Endodermal cell (in vitro differentiated cells): ENCODE measurements at regions not wholly inside any gene's neighbourhood (a gene's known extent, or its start where the extent isn't known, plus 50 kb on each side); places are given as distances from the start of the nearest gene placed in this dataset.
A peak's percentile ranks its signal among the peaks of the same experiment; 100 is the strongest.
"Not testable (repeated sequence)": the region's sequence is repeated elsewhere in the genome, so short reads cannot be mapped to it uniquely, and the experiment has no call there.

Experiments
- DNase-seq: peaks from one replicate; pipeline ENCODE4 v3.0.0-alpha.2; 2017
- H3K27ac ChIP-seq: 2 replicates; pipeline ENCODE4 v1.5.1; 2013; ENCODE audit warnings: mild to moderate bottlenecking, low read depth, low read length, moderate library complexity
- H3K27me3 ChIP-seq: 2 replicates; pipeline ENCODE4 v1.6.1; 2013; ENCODE audit warnings: mild to moderate bottlenecking, low read length, moderate library complexity; ENCODE audit not compliant: insufficient read depth, control insufficient read depth, poor library complexity, severe bottlenecking
- H3K36me3 ChIP-seq: 2 replicates; pipeline ENCODE4 v1.7.0; 2013; ENCODE audit warnings: mild to moderate bottlenecking, low read length, moderate library complexity; ENCODE audit not compliant: control insufficient read depth, insufficient read depth
- H3K4me1 ChIP-seq: one replicate; pipeline ENCODE4 v1.7.0; 2013; ENCODE audit warnings: low read length; ENCODE audit not compliant: control insufficient read depth, insufficient read depth
- H3K4me3 ChIP-seq: 2 replicates; pipeline ENCODE4 v1.5.1; 2013; ENCODE audit warnings: mild to moderate bottlenecking, low read length, moderate library complexity
- H3K9ac ChIP-seq: 2 replicates; pipeline ENCODE4 v1.6.1; 2013; ENCODE audit warnings: mild to moderate bottlenecking, low read length, moderate library complexity; ENCODE audit not compliant: poor library complexity, severe bottlenecking; ENCODE audit errors: extremely low read depth
- H3K9me3 ChIP-seq: 2 replicates; pipeline ENCODE4 v1.6.1; 2013; ENCODE audit warnings: mild to moderate bottlenecking, low read length, moderate library complexity; ENCODE audit not compliant: control insufficient read depth
- H3K27ac Mint-ChIP-seq: 2 replicates; pipeline ENCODE4 v1.8.0; 2020; ENCODE audit warnings: mixed read lengths
- H3K27me3 Mint-ChIP-seq: 2 replicates; pipeline ENCODE4 v1.8.0; 2021; ENCODE audit warnings: mild to moderate bottlenecking, mixed read lengths; ENCODE audit not compliant: insufficient read depth
- H3K36me3 Mint-ChIP-seq: 2 replicates; pipeline ENCODE4 v1.8.0; 2020; ENCODE audit warnings: low read depth, mixed read lengths
- H3K4me1 Mint-ChIP-seq: 2 replicates; pipeline ENCODE4 v1.8.0; 2020; ENCODE audit warnings: mixed read lengths
- H3K4me3 Mint-ChIP-seq: 2 replicates; pipeline ENCODE4 v1.8.0; 2020; ENCODE audit warnings: mild to moderate bottlenecking, moderate library complexity, mixed read lengths
- H3K9me3 Mint-ChIP-seq: 2 replicates; pipeline ENCODE4 v1.8.0; 2020; ENCODE audit warnings: mild to moderate bottlenecking, mixed read lengths
- CTCF ChIP-seq: fragments of 200-600 bp; sonication (generic); conservative IDR thresholded peaks from 2 replicates; pipeline ENCODE4 v1.5.0; 2021; ENCODE audit warnings: antibody characterized with exemption, mild to moderate bottlenecking
- WGBS, 2 experiments: methylation state at CpG; one replicate each; pipeline versions ENCODE4 v1.1.5 to v1.1.7; 2013; ENCODE audit warnings: missing lambda C conversion rate in 2 of 2, mixed read lengths in 1 of 2; ENCODE audit not compliant: insufficient coverage in 1 of 2, insufficient read length in 1 of 2; 5-methylcytosine and 5-hydroxymethylcytosine counted together

- DNase-seq: no peak
- no peaks in the 10 kb centered on the region for H3K9me3 Mint-ChIP-seq
Measured at GRCh38 chr2:209277444-209277843, 146.4 kb upstream of the MAP2 start.

GRCh38 chr2:209298601-209299000, 125.2 kb upstream of the MAP2 start:
- Histone ChIP-seq H3K4me3 (no peak overlapping the region), H3K27ac (no peak overlapping the region), H3K4me1 (no peaks in the 10 kb centered on the region), H3K9me3 (no peaks in the 10 kb centered on the region), H3K36me3 (no peaks in the 10 kb centered on the region), H3K27me3 (peaks cover 10% of the 10 kb centered on the region), H3K9ac (no peak overlapping the region)
- Mint-ChIP-seq H3K27me3 (peaks cover 4% of the 10 kb centered on the region), H3K4me1 (peaks cover 13% of the 10 kb centered on the region), H3K9me3 (peaks cover 13% of the 10 kb centered on the region), H3K4me3 (no peak overlapping the region), H3K27ac (no peak overlapping the region), H3K36me3 (peaks cover 3% of the 10 kb centered on the region)
- DNase-seq: no peak
- whole genome bisulfite sequencing, 2 experiments: 78 to 100% methylated on average over 1 to 2 of the region's 2 CpGs
- TF ChIP-seq CTCF: no peak

More at GRCh38 chr2:209277444-209277843, 146.4 kb upstream of the MAP2 start:
- H3K27ac ChIP-seq: no peak overlapping the region
- no peak for TF ChIP-seq CTCF
- H3K4me1 Mint-ChIP-seq: no peaks in the 10 kb centered on the region
- H3K4me1 ChIP-seq: no peaks in the 10 kb centered on the region
- H3K36me3 ChIP-seq: no peaks in the 10 kb centered on the region
- H3K4me3 ChIP-seq: no peak overlapping the region
- H3K27me3 ChIP-seq: no peaks in the 10 kb centered on the region
- no peaks in the 10 kb centered on the region for H3K27me3 Mint-ChIP-seq
- no peak overlapping the region for H3K27ac Mint-ChIP-seq
- H3K9me3 ChIP-seq: no peaks in the 10 kb centered on the region
- H3K36me3 Mint-ChIP-seq: no peaks in the 10 kb centered on the region
- H3K9ac ChIP-seq: no peak overlapping the region
- 78% methylated on average over 1 of the region's 3 CpGs; no CpG with 5 or more reads in 1 of the 2 experiments for WGBS, 2 experiments
- H3K4me3 Mint-ChIP-seq: no peak overlapping the region

- DNase-seq, H3K27ac ChIP-seq, H3K36me3 Mint-ChIP-seq, H3K4me3 ChIP-seq, H3K27me3 Mint-ChIP-seq, H3K9me3 ChIP-seq, H3K36me3 ChIP-seq, H3K4me1 ChIP-seq, H3K9ac ChIP-seq: not testable (repeated sequence)
- peaks cover 10% of the 10 kb centered on the region for H3K27me3 ChIP-seq
- H3K4me1 Mint-ChIP-seq: peaks cover 20% of the 10 kb centered on the region
- 26% methylated on average over 10 of the region's 11 CpGs; no CpG with 5 or more reads in 1 of the 2 experiments for WGBS, 2 experiments
- peak overlapping the region; percentile 63 for H3K4me3 Mint-ChIP-seq
- peak overlapping the region; percentile 57 for H3K27ac Mint-ChIP-seq
- peaks cover 13% of the 10 kb centered on the region for H3K9me3 Mint-ChIP-seq
Measured at GRCh38 chr2:209299478-209299877, 124.4 kb upstream of the MAP2 start.

- Mint-ChIP-seq H3K27ac (peak overlapping the region; percentile 28), H3K4me1 (peaks cover 22% of the 10 kb centered on the region), H3K9me3 (peaks cover 13% of the 10 kb centered on the region), H3K4me3 (peak overlapping the region; percentile 63)
- not testable (repeated sequence) for H3K27ac ChIP-seq, H3K9me3 ChIP-seq, H3K4me3 ChIP-seq, H3K9ac ChIP-seq, H3K27me3 Mint-ChIP-seq, H3K36me3 ChIP-seq, DNase-seq, H3K4me1 ChIP-seq, H3K36me3 Mint-ChIP-seq
- WGBS, 2 experiments: 27 to 49% methylated on average over 2 to 8 of the region's 9 CpGs
- peaks cover 10% of the 10 kb centered on the region for H3K27me3 ChIP-seq
Measured at GRCh38 chr2:209300766-209301165, 123.1 kb upstream of the MAP2 start.
